ENCODE measurements at regions not wholly inside any gene's neighbourhood (a gene's known extent, or its start where the extent isn't known, plus 50 kb on each side); places are given as distances from the start of the nearest gene placed in this dataset.

GRCh38 chr17:79281803-79282202, 207.2 kb downstream of the ENGASE start:
- no peak for DNase-seq (ENCODE audit: low read depth)

DNA sequence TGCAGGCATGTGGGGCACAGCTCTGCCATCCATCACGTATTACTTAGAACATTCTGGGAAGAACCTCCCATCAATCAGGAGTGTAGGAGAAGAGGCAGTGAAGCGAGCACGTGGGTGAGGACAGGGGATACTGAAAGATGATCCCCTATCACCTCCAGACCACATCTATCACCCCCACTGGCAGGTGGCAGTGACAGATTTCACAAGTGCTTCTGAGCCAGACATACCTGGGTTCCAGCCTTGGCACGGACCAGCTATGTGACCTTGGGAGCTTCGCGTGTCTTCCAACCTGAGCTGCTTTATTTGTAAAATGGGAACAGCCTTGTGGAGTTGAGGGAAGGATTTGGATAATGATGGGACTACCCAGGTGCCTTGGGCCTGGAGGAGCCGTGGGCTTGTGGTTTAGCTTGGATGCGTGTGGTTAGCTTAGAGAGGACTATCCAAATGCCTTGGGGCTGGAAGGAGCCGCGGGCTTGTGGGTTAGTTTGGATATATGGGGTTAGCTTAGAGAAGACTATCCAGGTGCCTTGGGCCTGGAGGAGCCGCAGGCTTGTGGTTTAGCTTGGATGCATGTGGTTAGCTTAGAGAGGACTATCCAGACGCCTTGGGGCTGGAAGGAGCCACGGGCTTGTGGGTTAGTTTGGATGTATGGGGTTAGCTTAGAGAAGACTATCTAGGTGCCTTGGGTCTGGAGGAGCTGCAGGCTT, 206.4 kb downstream of the ENGASE start:
- no peak for DNase-seq (ENCODE audit: low read depth)

GRCh38 chr17:79280010-79280409, 205.4 kb downstream of the ENGASE start:
- DNase-seq (ENCODE audit: low read depth): no peak

- DNase-seq (ENCODE audit: low read depth): no peak
These were observed 204.7 kb downstream of the ENGASE start for GRCh38 chr17:79279320-79279719.

DNA sequence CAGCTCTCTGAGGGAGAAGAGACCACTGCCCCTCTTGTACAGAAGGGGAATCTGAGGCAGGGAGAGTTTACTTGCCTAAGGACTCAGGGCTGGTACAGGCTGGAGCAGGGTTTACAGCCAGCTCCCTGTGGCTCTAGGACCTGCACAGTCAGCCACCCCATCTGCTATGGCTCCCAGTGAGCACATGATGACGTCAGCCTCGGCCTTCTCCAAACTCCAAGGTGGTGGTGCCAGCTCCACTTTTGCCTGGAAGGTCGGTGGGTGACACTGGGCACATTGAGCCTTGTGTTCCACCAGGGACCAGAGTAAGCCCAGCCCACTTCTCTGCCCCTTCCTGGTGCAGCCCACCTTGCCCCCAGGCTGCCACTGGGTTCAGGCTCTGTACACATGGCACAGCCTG, 202.2 kb downstream of the ENGASE start:
- no peak for DNase-seq (ENCODE audit: low read depth)

DNA sequence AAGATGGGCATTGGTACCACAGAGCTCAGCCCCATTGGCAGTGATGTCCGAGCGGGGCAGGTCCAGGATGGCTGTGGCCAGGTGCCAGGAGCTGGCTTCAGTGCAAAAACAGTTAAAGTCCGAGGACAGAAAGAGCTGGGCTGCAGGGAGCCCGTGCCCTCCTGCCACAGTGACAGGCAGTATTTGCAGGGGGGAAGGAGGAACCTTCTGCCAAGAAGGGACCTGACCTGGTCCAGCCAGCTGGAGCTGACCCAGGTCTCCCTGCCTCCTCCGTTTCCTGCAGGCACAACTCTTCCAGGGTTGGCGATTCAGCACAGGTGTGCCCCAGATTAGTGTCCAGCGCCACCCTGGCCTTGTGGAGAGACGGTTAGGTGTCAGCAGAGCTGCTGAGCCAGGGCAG, 199.0 kb downstream of the ENGASE start:
- no peak for DNase-seq (ENCODE audit: low read depth)

DNA sequence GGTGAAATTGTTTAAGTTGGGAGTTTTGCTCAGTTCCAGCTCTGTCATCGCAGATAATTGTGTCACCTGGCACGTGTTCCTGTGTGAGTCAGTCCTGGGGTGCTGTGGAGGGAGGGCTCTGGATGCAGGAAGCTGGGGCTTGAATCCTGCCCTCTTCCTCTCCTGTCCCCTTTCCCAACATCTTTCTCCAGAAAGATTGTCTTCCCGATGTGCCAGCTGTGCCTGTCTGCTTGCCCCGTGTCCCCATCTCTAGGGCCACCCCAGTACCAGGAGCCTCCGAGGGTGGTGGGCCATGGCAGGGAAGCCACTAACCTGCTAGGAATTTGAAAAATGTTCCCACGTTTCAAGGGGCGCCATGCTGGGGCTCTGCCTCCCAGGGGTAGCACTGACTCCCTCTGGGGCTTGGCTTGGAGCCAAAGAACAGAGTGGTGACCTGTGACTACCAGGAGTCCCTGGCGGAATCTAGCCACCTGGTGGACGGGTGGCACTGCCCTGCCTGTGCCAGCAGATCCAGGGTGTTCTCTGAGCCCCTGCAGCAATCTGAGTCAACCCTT, 198.1 kb downstream of the ENGASE start:
- DNase-seq (ENCODE audit: low read depth): no peak

GRCh38 chr17:79272220-79272619, 197.6 kb downstream of the ENGASE start:
- no peak for DNase-seq (ENCODE audit: low read depth)

DNA sequence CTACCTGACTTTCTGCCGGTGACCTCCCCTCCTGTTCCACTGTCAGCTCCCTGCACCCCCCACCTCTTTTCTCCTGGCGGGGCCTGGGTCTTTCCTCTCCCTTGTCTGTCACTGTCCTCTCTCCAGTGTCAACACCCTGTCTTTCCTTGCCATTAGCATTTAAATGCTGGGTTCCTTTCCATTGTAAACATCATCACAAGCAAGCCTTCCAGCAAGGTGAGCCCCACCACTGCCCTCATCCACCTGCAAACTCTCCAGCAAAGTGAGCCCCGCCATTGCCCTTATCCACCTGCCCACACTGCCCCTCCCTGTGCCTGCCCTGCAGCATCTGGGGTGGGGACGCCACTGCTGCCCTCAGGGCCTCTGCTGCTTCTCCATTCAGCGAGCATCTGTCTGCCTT, 195.0 kb downstream of the ENGASE start:
- DNase-seq (ENCODE audit: low read depth): no peak

- DNase-seq (ENCODE audit: low read depth): no peak
These were observed 188.6 kb downstream of the ENGASE start for GRCh38 chr17:79263191-79263590.

- DNase-seq (ENCODE audit: low read depth): no peak
These were observed 188.0 kb downstream of the ENGASE start for GRCh38 chr17:79262624-79263023.

- no peak for DNase-seq (ENCODE audit: low read depth)
These were observed 186.9 kb downstream of the ENGASE start for GRCh38 chr17:79261355-79262072.

DNA sequence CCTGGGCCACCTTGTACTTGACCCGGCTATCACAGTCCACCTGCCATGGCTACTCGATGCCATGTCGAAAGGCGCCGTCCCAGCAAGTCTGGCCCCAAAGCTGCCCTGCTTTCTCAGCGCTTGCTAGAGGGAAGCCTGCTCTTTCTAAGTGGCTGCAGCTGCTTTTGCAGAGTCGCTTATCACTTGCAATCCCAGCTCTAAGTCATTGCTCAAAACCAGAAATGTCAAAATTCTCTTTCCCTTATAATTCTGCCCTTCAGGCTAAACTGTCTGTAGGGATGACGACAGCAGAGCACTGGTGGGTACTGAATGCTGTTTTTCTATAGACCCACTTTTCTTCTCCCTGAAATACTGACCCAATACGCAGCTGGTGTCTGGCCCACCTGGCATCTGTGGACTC, 184.2 kb downstream of the ENGASE start:
- no peak for DNase-seq (ENCODE audit: low read depth)

DNA sequence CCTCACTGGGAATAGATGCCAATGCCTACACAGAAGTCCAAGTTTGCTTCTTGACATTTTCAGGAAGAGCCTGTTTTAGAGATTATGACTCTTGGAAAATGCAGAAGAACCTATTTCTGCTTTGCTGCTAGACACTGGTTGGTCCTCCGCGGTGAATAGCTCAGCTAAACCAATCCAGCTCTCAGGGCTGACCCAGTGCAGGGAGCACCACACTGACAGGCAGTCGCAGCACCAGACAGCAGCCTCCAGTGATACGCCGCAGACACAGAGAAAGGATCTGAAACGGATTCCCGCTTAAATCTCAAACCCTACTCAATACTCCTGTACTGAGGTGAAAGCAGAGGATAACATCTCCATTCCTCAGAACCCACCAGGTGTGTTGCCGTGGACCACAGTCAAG, 183.4 kb downstream of the ENGASE start:
- DNase-seq (ENCODE audit: low read depth): no peak

GRCh38 chr17:79255926-79256585, 181.4 kb downstream of the ENGASE start:
- no peak for DNase-seq (ENCODE audit: low read depth)

GRCh38 chr17:79255456-79255855, 180.8 kb downstream of the ENGASE start:
- DNase-seq (ENCODE audit: low read depth): no peak

DNA sequence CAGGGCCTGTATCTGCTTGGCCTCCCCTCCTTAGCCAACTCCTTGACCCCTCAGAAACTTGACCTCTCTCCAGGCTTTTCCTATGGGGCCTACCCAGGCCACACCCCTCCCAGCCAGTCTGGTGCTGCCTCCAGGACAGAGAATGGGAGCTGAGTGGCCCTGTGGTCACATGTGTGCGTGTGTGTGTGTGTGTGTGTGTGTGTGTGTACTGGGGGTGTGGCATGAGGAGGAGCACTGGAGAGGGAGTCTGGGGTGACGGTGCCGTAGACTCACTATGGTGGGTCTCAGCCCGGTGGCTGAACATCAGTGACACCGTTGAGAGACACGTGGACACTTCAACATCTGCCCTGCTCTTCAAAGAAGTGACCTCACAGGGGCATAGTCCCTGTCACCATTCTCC, 180.4 kb downstream of the ENGASE start:
- DNase-seq (ENCODE audit: low read depth): no peak

DNA sequence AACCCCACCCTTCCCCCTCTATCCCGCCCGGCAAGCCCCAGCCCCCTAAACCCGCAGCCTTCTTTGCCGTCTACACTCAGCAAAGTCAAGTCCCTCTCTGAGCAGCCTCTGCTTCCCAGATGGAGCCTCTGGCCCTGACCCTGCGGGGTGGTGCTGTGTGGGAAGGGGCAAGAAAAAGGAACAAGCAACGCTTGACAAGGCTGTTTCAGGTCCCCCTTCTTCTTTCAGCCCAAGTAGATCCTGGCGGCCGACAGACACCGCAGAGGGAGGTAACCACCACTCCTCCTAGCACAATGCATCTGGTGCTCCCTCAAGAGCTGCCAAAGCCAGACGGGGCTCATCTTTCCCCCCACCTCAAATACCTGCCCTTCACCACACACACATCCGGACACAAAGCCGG, 178.3 kb downstream of the ENGASE start:
- no peak for DNase-seq (ENCODE audit: low read depth)

DNA sequence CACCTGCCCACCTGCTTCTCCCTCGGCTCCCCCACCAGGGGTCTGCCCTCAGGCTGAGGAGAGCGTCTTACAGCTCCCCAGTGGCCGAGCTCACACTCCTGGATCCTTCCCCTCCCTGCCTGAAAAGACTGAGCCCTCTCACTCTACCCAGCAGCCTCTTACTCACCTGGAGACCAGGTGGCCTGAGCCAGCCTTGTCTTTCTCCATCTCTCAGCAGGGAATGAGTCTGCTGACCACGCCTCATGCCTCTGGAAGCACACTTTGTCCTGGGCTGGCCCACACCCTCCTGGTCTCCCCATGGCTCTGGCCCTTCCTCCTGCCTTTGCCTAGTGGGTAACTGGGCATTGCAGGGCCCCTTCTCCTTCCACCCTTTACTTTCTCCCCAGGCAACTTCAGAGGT, 177.2 kb downstream of the ENGASE start:
- no peak for DNase-seq (ENCODE audit: low read depth)

DNA sequence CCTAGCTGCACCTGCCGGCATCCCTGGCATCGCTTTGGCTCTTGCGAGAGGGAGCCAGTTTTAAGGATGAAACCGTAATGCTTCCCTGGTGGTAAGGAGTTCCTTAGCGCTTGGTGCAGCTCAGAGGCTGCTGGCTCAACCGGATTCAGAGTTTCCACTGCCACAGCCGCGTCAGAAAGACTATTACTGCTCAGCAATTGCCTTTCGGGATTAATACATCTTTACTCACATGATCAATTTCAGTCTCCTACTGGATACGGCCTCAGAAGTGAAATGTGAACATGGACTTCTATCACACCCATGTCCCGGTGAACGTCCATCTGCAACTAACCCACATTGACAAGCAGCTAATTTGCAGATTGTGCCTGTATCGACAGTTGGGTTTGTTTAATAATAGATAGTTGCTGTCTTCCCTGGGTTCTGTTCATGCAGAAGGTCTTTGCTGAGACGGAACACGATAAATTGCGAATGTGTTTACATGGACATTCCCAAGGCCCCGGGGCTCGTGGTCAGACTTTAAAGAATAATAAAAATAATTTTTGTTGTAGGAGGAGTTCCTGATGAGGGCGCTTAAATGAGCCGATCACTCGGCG, 175.4 kb downstream of the ENGASE start:
- DNase-seq (ENCODE audit: low read depth): no peak

- DNase-seq (ENCODE audit: low read depth): no peak
These were observed 174.3 kb downstream of the ENGASE start for GRCh38 chr17:79248843-79249493.

Data from RPMI7951 (cell line).